HL-60 (cell line): ENCODE measurements at regions not wholly inside any gene's neighbourhood (a gene's known extent, or its start where the extent isn't known, plus 50 kb on each side); places are given as distances from the start of the nearest gene placed in this dataset.

ENCODE experiments used
- DNase-seq, 2 experiments: peaks; one replicate each; pipeline ENCODE4 v3.0.0-alpha.2; 2010 to 2020; ENCODE audit warnings: low read depth in 1 of 2, low spot score in 1 of 2
- H3K27ac ChIP-seq: fragments of 250-450 bp; sonication (Bioruptor Pico); replicated peaks from 2 replicates; pipeline ENCODE4 v1.5.1; 2020; ENCODE audit warnings: mild to moderate bottlenecking, moderate library complexity
- H3K27me3 ChIP-seq: fragments of 250-450 bp; sonication (Bioruptor Pico); 2 replicates; pipeline ENCODE4 v1.5.1; 2021; ENCODE audit warnings: mild to moderate bottlenecking, moderate library complexity; ENCODE audit not compliant: insufficient read depth, poor library complexity, severe bottlenecking
- H3K4me3 ChIP-seq: replicated peaks from 2 replicates; pipeline ENCODE4 v1.5.1; 2011; ENCODE audit warnings: mild to moderate bottlenecking, control low read depth, low read length; ENCODE audit not compliant: insufficient read depth
- CTCF ChIP-seq: IDR thresholded peaks from one replicate; pipeline ENCODE4 v1.5.1; 2011; ENCODE audit warnings: low read length, control low read depth, inconsistent platforms; ENCODE audit not compliant: insufficient read depth
- GABPA ChIP-seq: IDR thresholded peaks from 2 replicates; pipeline ENCODE4 v1.6.1; 2012; ENCODE audit warnings: low read depth
- POLR2AphosphoS5 ChIP-seq: IDR thresholded peaks from 2 replicates; pipeline ENCODE4 v1.6.1; 2012; ENCODE audit warnings: low read depth
- REST ChIP-seq: IDR thresholded peaks from 2 replicates; pipeline ENCODE4 v1.6.1; 2012; ENCODE audit warnings: low read depth; ENCODE audit not compliant: insufficient replicate concordance
- SPI1 ChIP-seq: IDR thresholded peaks from 2 replicates; pipeline ENCODE4 v1.6.1; 2012; ENCODE audit warnings: low read depth, mild to moderate bottlenecking, borderline replicate concordance

- no peak for TF ChIP-seq SPI1
- TF ChIP-seq GABPA = no peak
- TF ChIP-seq CTCF = peak; percentile 37
- Histone ChIP-seq H3K27ac (no peak overlapping the region), H3K27me3 (no peaks in the 10 kb centered on the region), H3K4me3 (no peak overlapping the region)
- DNase-seq = no peak
These were observed 62.3 kb upstream of the ANO5 start for GRCh38 chr11:22130462-22131053.

- Histone ChIP-seq H3K27me3 (no peaks in the 10 kb centered on the region), H3K4me3 (no peak overlapping the region), H3K27ac (no peak overlapping the region)
- TF ChIP-seq GABPA = no peak
- no peak for TF ChIP-seq CTCF
- TF ChIP-seq POLR2AphosphoS5 = no peak
- no peak for TF ChIP-seq REST
- DNase-seq = no peak
These were observed 59.1 kb upstream of the ANO5 start for GRCh38 chr11:22133776-22134175.

GRCh38 chr11:22138264-22138663 is 54.6 kb upstream of the ANO5 start:
- no peak for DNase-seq
- H3K4me3 ChIP-seq = no peak overlapping the region
- no peak overlapping the region for H3K27ac ChIP-seq
- H3K27me3 ChIP-seq = no peaks in the 10 kb centered on the region
- TF ChIP-seq REST = no peak
- TF ChIP-seq POLR2AphosphoS5 = no peak
- no peak for TF ChIP-seq CTCF
- no peak for TF ChIP-seq SPI1
- no peak for TF ChIP-seq GABPA
